Activated CD8-positive, alpha-beta T cell treated with anti-CD3 and anti-CD28 coated beads, Interleukin-2, amount 10 ng/mL, durations not matched to agents 7 days and 5 days (primary cell): ENCODE measurements at regions not wholly inside any gene's neighbourhood (a gene's known extent, or its start where the extent isn't known, plus 50 kb on each side); places are given as distances from the start of the nearest gene placed in this dataset.

ENCODE experiments used
- ATAC-seq: fragments of 150-1000 bp; cut with Tn5 transposase; one replicate; pipeline ENCODE4 v1.10.0; 2021; ENCODE audit warnings: moderate library complexity
- CTCF ChIA-PET: fragments of 350-600 bp; sonication (Branson Sonifier 250); formaldehyde crosslinking; loops from one replicate; lab custom pipeline; 2021; ENCODE audit warnings: antibody characterized with exemption; lab: Charles Lee
- POLR2A ChIA-PET: fragments of 350-600 bp; sonication (Branson Sonifier 250); formaldehyde crosslinking; loops from one replicate; lab custom pipeline; 2021; ENCODE audit warnings: antibody characterized with exemption; lab: Charles Lee
- DNase-seq: peaks from one replicate; pipeline ENCODE4 v3.0.0-alpha.2; 2020
- H3K27ac Mint-ChIP-seq: one replicate; pipeline ENCODE4 v1.8.0; 2021; ENCODE audit warnings: mild to moderate bottlenecking, mixed read lengths
- H3K27me3 Mint-ChIP-seq: one replicate; pipeline ENCODE4 v1.8.0; 2021; ENCODE audit warnings: low read depth, mixed read lengths
- H3K36me3 Mint-ChIP-seq: one replicate; pipeline ENCODE4 v1.8.0; 2021; ENCODE audit warnings: low read depth, mixed read lengths
- H3K4me1 Mint-ChIP-seq: one replicate; pipeline ENCODE4 v1.8.0; 2021; ENCODE audit warnings: low read depth, mixed read lengths
- H3K4me3 Mint-ChIP-seq: one replicate; pipeline ENCODE4 v1.8.0; 2021; ENCODE audit warnings: mild to moderate bottlenecking, mixed read lengths
- H3K9me3 Mint-ChIP-seq: one replicate; pipeline ENCODE4 v1.8.0; 2022; ENCODE audit warnings: mixed read lengths; ENCODE audit not compliant: insufficient read depth

DNA sequence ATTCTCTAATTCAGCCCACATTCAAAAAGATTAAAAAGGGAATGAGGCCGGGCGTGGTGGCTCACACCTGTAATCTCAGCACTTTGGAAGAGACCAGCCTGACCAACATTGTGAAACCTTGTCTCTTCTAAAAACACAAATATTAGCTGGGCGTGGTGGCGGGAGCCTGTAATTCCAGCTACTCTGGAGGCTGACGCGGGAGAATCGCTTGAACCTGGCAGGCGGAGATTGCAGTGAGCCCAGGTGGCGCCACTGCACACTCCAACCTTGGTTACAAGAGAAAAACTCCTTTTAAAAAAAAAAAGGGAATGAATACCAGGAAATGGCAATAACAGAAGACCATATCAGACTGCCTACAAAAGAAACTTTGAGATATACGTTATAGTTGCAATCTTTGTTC, 1244.5 kb downstream of the PCDH9 start:
- ATAC-seq, result no peak
- Mint-ChIP-seq H3K4me1 (no peaks in the 10 kb centered on the region), H3K9me3 (no peaks in the 10 kb centered on the region), H3K4me3 (no peak overlapping the region), H3K27me3 (no peaks in the 10 kb centered on the region), H3K36me3 (no peaks in the 10 kb centered on the region), H3K27ac (no peak overlapping the region)
- ChIA-PET CTCF (no interaction called here), POLR2A (no interaction called here)
- DNase-seq, result no peak

DNA sequence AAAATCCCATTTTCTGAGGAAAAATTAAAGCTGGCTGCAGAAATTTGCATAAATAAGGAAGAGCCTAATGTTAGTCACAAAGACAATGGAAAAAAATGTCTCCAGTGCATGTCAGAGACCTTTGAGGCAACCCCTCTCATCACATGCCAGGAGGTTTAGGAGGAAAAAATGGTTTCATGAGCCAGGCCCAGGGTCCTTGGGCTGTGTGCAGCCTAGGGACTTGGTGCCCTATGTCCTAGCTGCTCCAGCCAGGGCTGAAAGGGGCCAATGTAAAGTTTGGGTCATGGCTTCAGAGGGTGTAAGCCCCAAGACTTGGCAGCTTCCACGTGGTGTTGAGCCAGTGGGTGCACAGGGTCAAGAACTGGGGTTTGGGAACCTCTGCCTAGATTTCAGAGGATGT, 1252.6 kb downstream of the PCDH9 start:
- Mint-ChIP-seq H3K4me3 (no peak overlapping the region), H3K9me3 (peaks cover 13% of the 10 kb centered on the region), H3K36me3 (no peaks in the 10 kb centered on the region), H3K27me3 (no peaks in the 10 kb centered on the region), H3K4me1 (no peaks in the 10 kb centered on the region), H3K27ac (no peak overlapping the region)
- ATAC-seq, result no peak
- POLR2A ChIA-PET, result no interaction called here
- no peak for DNase-seq
- CTCF ChIA-PET, result no interaction called here

DNA sequence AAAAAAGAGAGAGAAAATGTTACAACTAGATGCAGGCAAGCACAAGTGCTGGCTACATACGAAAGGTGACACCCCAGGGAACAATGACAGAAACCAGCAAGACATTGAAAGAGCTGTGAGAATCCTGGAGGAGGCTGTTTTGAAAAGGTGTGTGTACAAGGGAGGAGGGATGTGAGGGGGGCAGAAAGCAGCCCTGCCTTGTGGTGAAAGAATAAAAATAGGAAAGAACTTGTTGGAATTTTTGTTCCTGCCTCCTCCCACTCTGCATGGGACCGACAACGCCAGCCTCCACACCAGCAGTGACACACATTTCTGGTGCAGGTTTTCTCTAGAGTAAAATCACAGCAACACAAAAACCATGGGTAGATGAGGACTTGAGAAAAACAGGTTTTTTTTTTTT, 1258.6 kb downstream of the PCDH9 start:
- CTCF ChIA-PET, result no interaction called here
- H3K4me3 Mint-ChIP-seq, result no peak overlapping the region
- peaks cover 6% of the 10 kb centered on the region for H3K9me3 Mint-ChIP-seq
- POLR2A ChIA-PET, result no interaction called here
- H3K27ac Mint-ChIP-seq, result no peak overlapping the region
- H3K36me3 Mint-ChIP-seq, result no peaks in the 10 kb centered on the region
- H3K27me3 Mint-ChIP-seq, result no peaks in the 10 kb centered on the region
- no peak for ATAC-seq
- DNase-seq, result no peak
- H3K4me1 Mint-ChIP-seq, result no peaks in the 10 kb centered on the region

DNA sequence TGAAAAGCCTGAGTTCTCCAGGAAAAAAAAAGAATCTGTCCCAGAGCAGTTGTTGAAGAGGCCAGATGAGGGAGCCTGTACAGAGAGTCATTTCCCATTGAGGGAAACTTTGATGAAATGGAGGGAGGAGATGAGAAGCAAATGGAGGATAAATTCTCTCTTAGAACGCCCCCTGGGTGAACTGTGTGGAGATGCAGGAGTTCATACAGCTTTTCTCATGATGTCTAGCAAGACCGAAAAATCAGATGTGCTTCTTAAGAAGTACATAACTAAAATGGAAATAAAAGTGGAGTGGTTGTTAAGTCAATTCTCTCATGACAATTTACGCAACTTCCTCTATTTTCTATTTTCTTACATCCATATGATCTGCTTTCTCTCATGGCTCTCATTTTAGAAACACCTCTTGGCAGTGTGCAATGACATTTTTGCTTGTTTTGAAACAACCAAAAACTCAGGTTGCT, 1263.1 kb downstream of the PCDH9 start:
- POLR2A ChIA-PET, result no interaction called here
- ATAC-seq, result no peak
- CTCF ChIA-PET, result no interaction called here

DNA sequence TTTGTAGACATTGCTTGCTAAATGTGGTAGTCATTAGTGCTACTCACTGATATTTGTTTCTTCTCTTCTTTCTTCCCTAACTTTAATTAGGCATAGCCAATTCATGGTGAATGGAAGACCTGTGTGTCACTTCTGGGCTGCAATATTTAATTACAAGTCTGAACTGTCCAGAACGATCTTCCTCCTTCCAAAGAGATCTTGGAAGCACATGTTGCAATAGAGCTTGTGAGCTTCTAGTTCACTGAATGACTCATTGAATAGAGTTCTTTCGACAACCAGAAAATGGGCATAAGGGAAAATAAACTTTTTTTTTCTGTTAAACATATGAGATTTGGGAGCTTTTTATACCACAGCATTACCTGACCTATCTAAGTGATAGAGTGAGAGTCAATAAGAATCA, 1264.6 kb downstream of the PCDH9 start:
- ChIA-PET POLR2A (no interaction called here), CTCF (no interaction called here)
- DNase-seq (no peak), ATAC-seq (no peak)
- peaks cover 2% of the 10 kb centered on the region for H3K9me3 Mint-ChIP-seq
- H3K27me3 Mint-ChIP-seq, result no peaks in the 10 kb centered on the region
- H3K36me3 Mint-ChIP-seq, result no peaks in the 10 kb centered on the region
- H3K27ac Mint-ChIP-seq, result no peak overlapping the region
- H3K4me1 Mint-ChIP-seq, result no peaks in the 10 kb centered on the region
- H3K4me3 Mint-ChIP-seq, result no peak overlapping the region

More for the DNA sequence above, 1263.1 kb downstream of the PCDH9 start:
- Mint-ChIP-seq H3K4me3 (no peak overlapping the region), H3K9me3 (no peaks in the 10 kb centered on the region), H3K27me3 (no peaks in the 10 kb centered on the region), H3K36me3 (no peaks in the 10 kb centered on the region), H3K4me1 (no peaks in the 10 kb centered on the region), H3K27ac (no peak overlapping the region)
- DNase-seq, result no peak

DNA sequence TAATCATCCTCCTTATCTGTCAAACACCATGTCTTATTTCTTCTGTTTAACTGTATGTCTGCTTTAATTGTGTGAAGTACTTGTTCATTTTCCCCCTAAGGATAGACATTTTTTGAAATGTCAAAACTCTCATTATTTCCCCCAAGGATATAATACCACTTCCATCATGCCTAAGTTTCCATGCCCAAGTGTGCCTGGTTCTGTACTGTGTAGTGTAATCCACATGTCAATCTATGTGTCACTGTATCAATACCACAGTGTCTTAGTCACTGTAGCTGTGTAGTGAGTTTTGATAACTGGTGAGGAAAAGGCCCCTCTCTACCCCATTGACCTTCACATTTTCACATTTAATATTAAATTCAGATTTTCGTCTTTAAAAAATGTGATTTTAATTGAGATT, 1265.5 kb downstream of the PCDH9 start:
- CTCF ChIA-PET, result no interaction called here
- Mint-ChIP-seq H3K4me3 (no peak overlapping the region), H3K27ac (no peak overlapping the region), H3K9me3 (peaks cover 4% of the 10 kb centered on the region), H3K27me3 (no peaks in the 10 kb centered on the region), H3K36me3 (no peaks in the 10 kb centered on the region), H3K4me1 (no peaks in the 10 kb centered on the region)
- no peak for DNase-seq
- POLR2A ChIA-PET, result no interaction called here
- ATAC-seq, result no peak

DNA sequence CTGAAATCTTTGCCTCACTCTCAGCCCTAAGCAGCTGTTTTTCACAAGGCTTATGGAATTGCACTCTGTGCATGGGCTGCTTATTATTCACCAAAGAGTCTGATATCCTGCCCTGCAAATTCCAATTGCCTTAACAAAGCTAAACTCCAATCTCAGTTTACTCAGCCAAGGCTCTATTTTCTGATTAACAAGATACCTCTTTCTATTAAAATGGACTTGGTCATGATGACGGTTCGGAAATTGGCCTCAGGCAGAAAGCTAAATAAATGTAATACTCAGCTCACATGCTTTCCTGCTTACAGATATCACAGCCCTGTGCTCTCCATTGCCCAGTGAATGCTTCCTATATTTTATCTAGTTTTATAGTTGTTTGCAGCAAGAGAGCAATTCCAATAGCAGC, 1270.8 kb downstream of the PCDH9 start:
- H3K4me3 Mint-ChIP-seq, result no peak overlapping the region
- H3K27me3 Mint-ChIP-seq, result no peaks in the 10 kb centered on the region
- H3K36me3 Mint-ChIP-seq, result no peaks in the 10 kb centered on the region
- DNase-seq, result no peak
- H3K27ac Mint-ChIP-seq, result no peak overlapping the region
- ChIA-PET CTCF (no interaction called here), POLR2A (no interaction called here)
- ATAC-seq, result no peak
- H3K4me1 Mint-ChIP-seq, result no peaks in the 10 kb centered on the region
- peaks cover 12% of the 10 kb centered on the region for H3K9me3 Mint-ChIP-seq

DNA sequence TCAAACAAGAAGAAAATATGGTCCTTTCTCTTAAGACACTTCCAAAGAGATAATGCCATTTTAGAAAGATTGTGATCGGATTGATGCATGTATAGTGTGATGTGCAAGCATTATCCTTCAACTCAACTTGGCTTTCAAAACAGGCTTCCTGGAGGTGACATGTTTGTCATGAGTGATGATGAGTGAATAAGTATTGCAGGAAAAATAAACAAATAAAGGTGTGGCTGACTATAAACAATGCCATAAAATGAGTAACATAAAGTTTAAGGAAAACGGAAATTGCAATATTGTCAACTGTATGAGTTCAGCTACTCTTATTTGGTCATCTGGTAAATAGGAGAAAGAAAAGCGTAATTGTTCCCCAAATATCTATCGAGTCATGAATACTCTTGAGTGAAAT, 1283.7 kb downstream of the PCDH9 start:
- no peak overlapping the region for H3K27ac Mint-ChIP-seq
- POLR2A ChIA-PET, result no interaction called here
- H3K4me1 Mint-ChIP-seq, result no peaks in the 10 kb centered on the region
- no peaks in the 10 kb centered on the region for H3K36me3 Mint-ChIP-seq
- CTCF ChIA-PET, result no interaction called here
- H3K27me3 Mint-ChIP-seq, result no peaks in the 10 kb centered on the region
- no peaks in the 10 kb centered on the region for H3K9me3 Mint-ChIP-seq
- no peak overlapping the region for H3K4me3 Mint-ChIP-seq
- ATAC-seq (no peak), DNase-seq (no peak)

DNA sequence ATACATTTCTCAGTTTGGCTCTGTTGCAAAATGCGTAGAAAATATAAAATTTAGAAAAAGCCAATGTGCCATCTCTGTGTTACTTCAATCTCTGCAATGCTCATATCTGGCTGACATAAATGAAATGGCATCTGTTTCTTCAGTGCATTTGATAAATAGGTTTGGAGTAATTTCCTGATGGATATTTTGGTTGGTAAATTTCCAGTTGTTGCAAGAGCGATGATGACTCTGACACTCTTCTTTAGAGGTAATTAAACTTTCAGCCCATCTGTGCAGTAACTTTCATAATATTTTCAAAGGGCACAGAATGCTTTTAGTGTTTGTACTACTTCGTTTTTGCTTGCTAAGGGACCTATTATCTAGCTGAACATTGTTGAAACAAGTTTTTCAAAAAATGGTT, 1286.4 kb downstream of the PCDH9 start:
- POLR2A ChIA-PET, result no interaction called here
- ATAC-seq (no peak), DNase-seq (no peak)
- no peaks in the 10 kb centered on the region for H3K9me3 Mint-ChIP-seq
- no peaks in the 10 kb centered on the region for H3K27me3 Mint-ChIP-seq
- CTCF ChIA-PET, result no interaction called here
- no peak overlapping the region for H3K27ac Mint-ChIP-seq
- H3K4me3 Mint-ChIP-seq, result no peak overlapping the region
- no peaks in the 10 kb centered on the region for H3K4me1 Mint-ChIP-seq
- no peaks in the 10 kb centered on the region for H3K36me3 Mint-ChIP-seq

DNA sequence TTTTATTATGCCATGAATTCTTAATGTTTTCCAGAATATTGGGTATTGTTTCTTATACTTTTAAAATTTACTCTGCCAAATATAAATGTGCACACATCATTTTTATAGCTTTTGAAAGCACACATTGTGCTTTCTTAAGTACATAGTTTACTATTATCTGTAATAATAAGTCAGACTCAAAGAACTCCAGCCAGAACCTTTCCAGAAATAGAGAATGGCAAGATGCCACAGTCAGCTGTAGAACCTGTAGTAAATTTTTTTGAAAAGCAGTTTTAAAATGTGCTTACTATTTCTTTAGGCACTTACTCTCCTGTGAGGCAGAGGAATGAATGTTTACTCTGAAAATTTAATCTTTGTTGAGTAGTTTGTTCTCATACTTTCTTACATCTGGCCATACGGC, 1287.1 kb downstream of the PCDH9 start:
- Mint-ChIP-seq H3K36me3 (no peaks in the 10 kb centered on the region), H3K27ac (no peak overlapping the region), H3K27me3 (no peaks in the 10 kb centered on the region), H3K4me3 (no peak overlapping the region), H3K9me3 (no peaks in the 10 kb centered on the region), H3K4me1 (no peaks in the 10 kb centered on the region)
- no peak for ATAC-seq
- ChIA-PET POLR2A (no interaction called here), CTCF (no interaction called here)
- no peak for DNase-seq

DNA sequence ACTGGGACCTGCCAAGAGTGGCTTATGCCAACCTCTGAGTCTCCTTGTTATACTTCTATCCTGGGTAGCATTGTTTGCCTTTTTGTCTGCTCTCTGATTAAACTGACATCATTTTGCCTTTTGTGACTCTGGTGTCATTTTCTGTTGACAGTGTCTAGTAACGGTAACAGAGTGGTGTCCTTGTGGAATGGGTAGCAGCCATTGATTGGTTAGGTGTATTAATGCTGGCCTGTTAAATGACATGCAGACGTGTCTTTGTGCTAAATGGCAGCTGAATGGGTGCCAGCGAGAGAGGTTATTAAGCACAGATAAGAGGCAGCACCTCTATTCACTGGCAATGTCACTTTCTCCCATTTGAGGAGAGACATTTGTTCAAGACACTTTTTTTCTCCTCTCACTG, 1289.4 kb downstream of the PCDH9 start:
- H3K4me3 Mint-ChIP-seq, result no peak overlapping the region
- no peaks in the 10 kb centered on the region for H3K4me1 Mint-ChIP-seq
- DNase-seq (no peak), ATAC-seq (no peak)
- H3K36me3 Mint-ChIP-seq, result no peaks in the 10 kb centered on the region
- CTCF ChIA-PET, result no interaction called here
- POLR2A ChIA-PET, result no interaction called here
- no peaks in the 10 kb centered on the region for H3K9me3 Mint-ChIP-seq
- H3K27me3 Mint-ChIP-seq, result no peaks in the 10 kb centered on the region
- H3K27ac Mint-ChIP-seq, result no peak overlapping the region

DNA sequence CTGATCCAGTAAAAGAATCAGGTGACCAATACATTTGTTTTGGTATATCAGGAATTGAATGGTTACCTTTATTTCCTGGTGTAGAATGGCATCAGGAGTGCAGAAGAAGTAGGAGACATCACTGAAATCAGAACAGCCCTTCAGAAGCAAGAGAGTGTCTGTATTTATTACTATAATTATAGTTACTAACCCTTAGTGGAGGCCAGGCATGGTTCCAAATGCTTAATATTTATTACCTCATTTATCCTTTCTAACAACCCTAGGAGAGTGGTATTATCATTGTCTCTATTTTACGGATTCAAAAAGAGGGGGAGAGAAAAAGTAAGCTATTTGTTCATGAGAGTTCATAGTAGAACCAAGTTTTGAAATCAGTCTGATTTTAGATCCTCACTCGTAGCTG, 1292.9 kb downstream of the PCDH9 start:
- Mint-ChIP-seq H3K4me1 (no peaks in the 10 kb centered on the region), H3K9me3 (peaks cover 3% of the 10 kb centered on the region), H3K27ac (no peak overlapping the region), H3K4me3 (no peak overlapping the region), H3K36me3 (no peaks in the 10 kb centered on the region), H3K27me3 (no peaks in the 10 kb centered on the region)
- ATAC-seq (no peak), DNase-seq (no peak)
- ChIA-PET CTCF (no interaction called here), POLR2A (no interaction called here)

DNA sequence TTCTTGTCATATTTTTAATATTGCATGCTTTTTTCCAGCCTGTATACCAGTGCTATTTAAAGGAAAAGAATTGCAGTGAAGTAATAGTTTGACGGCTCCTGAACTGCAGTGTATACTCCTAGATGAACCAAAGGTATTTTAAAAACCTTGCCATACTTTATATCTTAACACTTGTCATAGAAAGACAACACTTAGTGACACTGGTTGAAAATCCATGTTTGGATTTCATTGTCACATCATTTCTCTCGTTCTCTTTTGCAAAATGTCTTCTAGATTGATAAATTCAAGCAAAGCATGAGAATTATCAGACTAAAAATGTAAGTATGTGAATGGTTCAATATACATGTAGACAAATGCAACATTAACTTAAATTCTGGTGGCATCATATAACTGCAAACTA, 1293.9 kb downstream of the PCDH9 start:
- H3K4me1 Mint-ChIP-seq, result no peaks in the 10 kb centered on the region
- CTCF ChIA-PET, result no interaction called here
- no peak overlapping the region for H3K27ac Mint-ChIP-seq
- DNase-seq, result no peak
- ATAC-seq, result no peak
- POLR2A ChIA-PET, result no interaction called here
- H3K36me3 Mint-ChIP-seq, result no peaks in the 10 kb centered on the region
- no peaks in the 10 kb centered on the region for H3K27me3 Mint-ChIP-seq
- H3K9me3 Mint-ChIP-seq, result peaks cover 3% of the 10 kb centered on the region
- no peak overlapping the region for H3K4me3 Mint-ChIP-seq
